Trophoblast cell (in vitro differentiated cells and primary cell): ENCODE measurements at regions not wholly inside any gene's neighbourhood (a gene's known extent, or its start where the extent isn't known, plus 50 kb on each side); places are given as distances from the start of the nearest gene placed in this dataset.
"Not testable (repeated sequence)": the region's sequence is repeated elsewhere in the genome, so short reads cannot be mapped to it uniquely, and the experiment has no call there.

ENCODE experiments used
- DNase-seq, 2 donors: peaks; one replicate each; pipeline ENCODE4 v3.0.0-alpha.2; 2016
- H2AFZ ChIP-seq: 2 replicates; pipeline ENCODE4 v1.6.1; 2013; ENCODE audit warnings: low read length, moderate library complexity, mild to moderate bottlenecking; ENCODE audit not compliant: insufficient read depth, poor library complexity
- H2AK5ac ChIP-seq: 2 replicates; pipeline ENCODE4 v1.6.1; 2013; ENCODE audit warnings: mild to moderate bottlenecking, low read length
- H2BK120ac ChIP-seq: 2 replicates; pipeline ENCODE4 v1.6.1; 2013; ENCODE audit warnings: low read length, mild to moderate bottlenecking, moderate library complexity; ENCODE audit not compliant: insufficient read depth, poor library complexity
- H2BK12ac ChIP-seq: 2 replicates; pipeline ENCODE4 v1.6.1; 2013; ENCODE audit warnings: mild to moderate bottlenecking, low read length, moderate library complexity
- H2BK5ac ChIP-seq: 2 replicates; pipeline ENCODE4 v1.6.1; 2013; ENCODE audit warnings: low read length, low read depth, moderate library complexity, mild to moderate bottlenecking; ENCODE audit not compliant: poor library complexity
- H3K14ac ChIP-seq: 2 replicates; pipeline ENCODE4 v1.6.1; 2013; ENCODE audit warnings: mild to moderate bottlenecking, low read length
- H3K18ac ChIP-seq: 2 replicates; pipeline ENCODE4 v1.6.1; 2013; ENCODE audit warnings: mild to moderate bottlenecking, low read length
- H3K23ac ChIP-seq: 2 replicates; pipeline ENCODE4 v1.6.1; 2013; ENCODE audit warnings: low read length
- H3K27ac ChIP-seq: 2 replicates; pipeline ENCODE4 v1.5.1; 2013; ENCODE audit warnings: low read depth, mild to moderate bottlenecking, inconsistent platforms, low read length, moderate library complexity
- H3K27me3 ChIP-seq: 2 replicates; pipeline ENCODE4 v1.6.1; 2013; ENCODE audit warnings: inconsistent platforms, mild to moderate bottlenecking, low read length, moderate library complexity; ENCODE audit not compliant: insufficient read depth
- H3K36me3 ChIP-seq, 2 experiments: 1 replicate in 1 of 2; 2 replicates in 1 of 2; pipeline ENCODE4 v1.6.1; 2013; ENCODE audit warnings: low read length in 2 of 2, mild to moderate bottlenecking in 2 of 2, moderate library complexity in 1 of 2; ENCODE audit not compliant: insufficient read depth in 2 of 2, control insufficient read depth in 1 of 2
- H3K4ac ChIP-seq: 2 replicates; pipeline ENCODE4 v1.6.1; 2013; ENCODE audit warnings: low read depth, mild to moderate bottlenecking, low read length, moderate library complexity
- H3K4me1 ChIP-seq, 2 experiments: 1 replicate in 1 of 2; 2 replicates in 1 of 2; pipeline ENCODE4 v1.6.1; 2013; ENCODE audit warnings: low read length in 2 of 2, mild to moderate bottlenecking in 2 of 2, moderate library complexity in 1 of 2; ENCODE audit not compliant: insufficient read depth in 2 of 2, control insufficient read depth in 1 of 2
- H3K4me2 ChIP-seq: 2 replicates; pipeline ENCODE4 v1.6.1; 2013; ENCODE audit warnings: inconsistent platforms, mild to moderate bottlenecking, low read length, moderate library complexity
- H3K4me3 ChIP-seq: 2 replicates; pipeline ENCODE4 v1.5.1; 2013; ENCODE audit warnings: mild to moderate bottlenecking, low read depth, low read length, inconsistent platforms
- H3K79me1 ChIP-seq: one replicate; pipeline ENCODE4 v1.6.1; 2013; ENCODE audit warnings: low read length
- H3K79me2 ChIP-seq: 2 replicates; pipeline ENCODE4 v1.6.1; 2013; ENCODE audit warnings: low read length, mild to moderate bottlenecking; ENCODE audit not compliant: control insufficient read depth, insufficient read depth, poor library complexity
- H3K9ac ChIP-seq: 2 replicates; pipeline ENCODE4 v1.6.1; 2013; ENCODE audit warnings: mild to moderate bottlenecking, low read length
- H3K9me3 ChIP-seq: 2 replicates; pipeline ENCODE4 v1.6.1; 2013; ENCODE audit warnings: low read depth, mild to moderate bottlenecking, control low read depth, inconsistent platforms, low read length; ENCODE audit not compliant: insufficient read depth
- H4K12ac ChIP-seq: 2 replicates; pipeline ENCODE4 v1.6.1; 2013; ENCODE audit warnings: low read depth, mild to moderate bottlenecking, low read length, moderate library complexity
- H4K8ac ChIP-seq: 2 replicates; pipeline ENCODE4 v1.6.1; 2013; ENCODE audit warnings: low read depth, mild to moderate bottlenecking, low read length, moderate library complexity
- H4K91ac ChIP-seq: one replicate; pipeline ENCODE4 v1.6.1; 2013; ENCODE audit warnings: low read depth, mild to moderate bottlenecking, low read length, moderate library complexity
- WGBS: extraction: QIAGEN DNeasy Blood & Tissue Kit; methylation state at CpG from one replicate; pipeline ENCODE4 v1.1.7; 2013; ENCODE audit warnings: missing lambda C conversion rate; ENCODE audit not compliant: insufficient read length, insufficient coverage; ENCODE audit errors: extremely low coverage; 5-methylcytosine and 5-hydroxymethylcytosine counted together

DNA sequence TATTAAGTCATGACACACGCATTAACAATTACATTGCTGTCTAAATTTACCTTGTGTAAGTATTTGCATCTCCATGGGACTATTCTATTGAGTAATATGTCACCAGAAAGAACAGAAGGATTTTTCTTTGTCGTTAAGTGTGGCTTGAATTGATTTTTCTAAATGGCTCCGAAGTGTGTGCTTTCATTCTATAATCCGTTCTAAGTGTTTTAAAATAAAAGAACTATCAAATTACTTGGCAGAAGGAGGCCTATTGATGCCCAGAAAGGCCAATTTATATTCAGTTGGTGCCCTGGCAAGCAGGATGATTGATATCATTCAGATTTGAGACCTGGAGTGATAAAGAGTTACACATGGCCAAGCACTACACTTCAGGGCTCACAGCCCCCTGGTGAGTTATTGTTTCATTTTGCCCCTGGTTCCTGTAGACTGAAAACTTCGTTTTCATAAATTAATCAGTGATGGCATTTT is 538.9 kb upstream of the ANO5 start:
- Histone ChIP-seq H3K79me2 (no peaks in the 10 kb centered on the region), H2AFZ (no peak overlapping the region), H2AK5ac (no peak overlapping the region), H3K27ac (no peak overlapping the region), H3K27me3 (no peaks in the 10 kb centered on the region), H3K9me3 (peaks cover 2% of the 10 kb centered on the region), H3K14ac (no peak overlapping the region), H3K79me1 (no peaks in the 10 kb centered on the region), H3K18ac (no peak overlapping the region), H3K4me2 (no peak overlapping the region), H3K4ac (no peak overlapping the region), H4K12ac (no peak overlapping the region), H4K8ac (no peak overlapping the region), H3K23ac (no peak overlapping the region), H3K4me3 (no peak overlapping the region), H2BK5ac (no peak overlapping the region), H3K36me3 (no peaks in the 10 kb centered on the region), H3K9ac (no peak overlapping the region), H2BK120ac (no peak overlapping the region), H3K4me1 (no peaks in the 10 kb centered on the region), H2BK12ac (no peak overlapping the region), H4K91ac (no peak overlapping the region)
- WGBS, result no CpG with 5 or more reads among the region's 5 CpGs
- no peak for DNase-seq

DNA sequence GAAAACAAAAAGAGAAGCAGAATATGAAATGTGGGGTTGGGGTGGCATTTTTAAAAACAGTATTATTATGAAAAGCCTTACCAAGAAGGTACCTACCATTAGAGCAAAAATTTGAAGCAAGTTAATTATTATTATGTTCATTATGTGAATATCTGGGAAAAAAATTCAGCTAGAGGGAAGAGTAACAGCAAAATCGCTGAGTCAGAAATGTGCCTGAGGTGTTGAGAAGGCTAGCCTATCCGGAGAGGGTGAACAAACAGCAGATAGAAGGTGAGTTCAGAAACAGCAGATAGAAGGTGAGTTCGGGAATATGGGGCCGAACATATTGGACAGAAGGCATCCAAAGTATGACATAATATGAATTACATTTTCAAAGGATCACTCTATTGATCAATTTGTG is 536.8 kb upstream of the ANO5 start:
- no peak overlapping the region for H3K4me3 ChIP-seq
- H2BK120ac ChIP-seq, result no peak overlapping the region
- H3K23ac ChIP-seq, result no peak overlapping the region
- H3K36me3 ChIP-seq, result no peaks in the 10 kb centered on the region
- H3K27me3 ChIP-seq, result no peaks in the 10 kb centered on the region
- H2AK5ac ChIP-seq, result no peak overlapping the region
- H4K8ac ChIP-seq, result no peak overlapping the region
- H3K9me3 ChIP-seq, result peaks cover 2% of the 10 kb centered on the region
- no peak overlapping the region for H3K4me2 ChIP-seq
- no peaks in the 10 kb centered on the region for H3K79me2 ChIP-seq
- H4K91ac ChIP-seq, result no peak overlapping the region
- no peaks in the 10 kb centered on the region for H3K79me1 ChIP-seq
- H3K27ac ChIP-seq, result no peak overlapping the region
- no peak overlapping the region for H2BK5ac ChIP-seq
- no peak overlapping the region for H3K9ac ChIP-seq
- H3K4me1 ChIP-seq, result no peaks in the 10 kb centered on the region
- H2AFZ ChIP-seq, result no peak overlapping the region
- no peak overlapping the region for H4K12ac ChIP-seq
- no peak overlapping the region for H3K18ac ChIP-seq
- no peak overlapping the region for H3K4ac ChIP-seq
- no peak overlapping the region for H3K14ac ChIP-seq
- no peak overlapping the region for H2BK12ac ChIP-seq
- WGBS, result no CpG with 5 or more reads among the region's 4 CpGs
- DNase-seq, result no peak

- H4K91ac ChIP-seq, result no peak overlapping the region
- no peaks in the 10 kb centered on the region for H3K27me3 ChIP-seq
- no peak overlapping the region for H3K27ac ChIP-seq
- H3K36me3 ChIP-seq, result no peaks in the 10 kb centered on the region
- peaks cover 2% of the 10 kb centered on the region for H3K9me3 ChIP-seq
- no peak overlapping the region for H2BK120ac ChIP-seq
- no peak overlapping the region for H2AK5ac ChIP-seq
- no CpG with 5 or more reads among the region's 4 CpGs for WGBS
- no peaks in the 10 kb centered on the region for H3K79me1 ChIP-seq
- no peak overlapping the region for H3K18ac ChIP-seq
- H3K9ac ChIP-seq, result no peak overlapping the region
- no peak overlapping the region for H2AFZ ChIP-seq
- H3K4ac ChIP-seq, result no peak overlapping the region
- no peak overlapping the region for H3K4me3 ChIP-seq
- H3K4me2 ChIP-seq, result no peak overlapping the region
- H4K8ac ChIP-seq, result no peak overlapping the region
- H3K14ac ChIP-seq, result no peak overlapping the region
- H2BK12ac ChIP-seq, result no peak overlapping the region
- no peak overlapping the region for H4K12ac ChIP-seq
- H3K23ac ChIP-seq, result no peak overlapping the region
- no peaks in the 10 kb centered on the region for H3K4me1 ChIP-seq
- no peaks in the 10 kb centered on the region for H3K79me2 ChIP-seq
- no peak for DNase-seq
- no peak overlapping the region for H2BK5ac ChIP-seq
These were observed 534.2 kb upstream of the ANO5 start for GRCh38 chr11:21658654-21659193.

DNA sequence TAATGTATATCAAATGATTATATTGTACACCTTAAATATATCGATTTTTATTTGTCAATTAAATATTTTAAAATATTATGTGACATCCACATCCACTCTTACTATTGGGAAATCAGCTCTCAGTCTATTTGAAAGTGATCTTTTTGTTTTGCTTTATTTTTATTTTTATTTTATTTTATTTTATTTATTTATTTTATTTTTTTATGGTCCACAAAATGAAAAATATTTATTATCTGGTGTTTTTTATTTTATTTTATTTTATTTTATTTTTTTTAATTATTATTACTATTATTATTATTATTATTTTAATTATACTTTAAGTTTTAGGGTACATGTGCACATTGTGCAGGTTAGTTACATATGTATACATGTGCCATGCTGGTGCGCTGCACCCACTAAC is 533.5 kb upstream of the ANO5 start:
- not testable (repeated sequence) for H3K9ac ChIP-seq, H3K79me2 ChIP-seq, H4K91ac ChIP-seq, H3K79me1 ChIP-seq, H3K18ac ChIP-seq, H3K14ac ChIP-seq, H3K4ac ChIP-seq, H4K12ac ChIP-seq, H3K23ac ChIP-seq, H3K4me2 ChIP-seq, H3K4me1 ChIP-seq, H2AK5ac ChIP-seq, DNase-seq, H3K4me3 ChIP-seq, H2BK120ac ChIP-seq, H4K8ac ChIP-seq, H3K9me3 ChIP-seq, H3K36me3 ChIP-seq, H2AFZ ChIP-seq, H3K27ac ChIP-seq, H2BK5ac ChIP-seq, H3K27me3 ChIP-seq, H2BK12ac ChIP-seq
- WGBS, result no CpG with 5 or more reads among the region's 2 CpGs
